22Rv1 (cell line): ENCODE measurements at regions not wholly inside any gene's neighbourhood (a gene's known extent, or its start where the extent isn't known, plus 50 kb on each side); places are given as distances from the start of the nearest gene placed in this dataset.

ENCODE experiments used
- H3K27ac ChIP-seq: fragments of 450-650 bp; 2 replicates; pipeline ENCODE4 v1.5.1; 2017
- CTCF ChIP-seq: fragments of 450-650 bp; IDR thresholded peaks from 2 replicates; pipeline ENCODE4 v1.5.1; 2017; ENCODE audit warnings: mild to moderate bottlenecking
- ZFX ChIP-seq: fragments of 450-650 bp; IDR thresholded peaks from 2 replicates; pipeline ENCODE4 v1.6.1; 2017; ENCODE audit warnings: antibody characterized with exemption, borderline replicate concordance

DNA sequence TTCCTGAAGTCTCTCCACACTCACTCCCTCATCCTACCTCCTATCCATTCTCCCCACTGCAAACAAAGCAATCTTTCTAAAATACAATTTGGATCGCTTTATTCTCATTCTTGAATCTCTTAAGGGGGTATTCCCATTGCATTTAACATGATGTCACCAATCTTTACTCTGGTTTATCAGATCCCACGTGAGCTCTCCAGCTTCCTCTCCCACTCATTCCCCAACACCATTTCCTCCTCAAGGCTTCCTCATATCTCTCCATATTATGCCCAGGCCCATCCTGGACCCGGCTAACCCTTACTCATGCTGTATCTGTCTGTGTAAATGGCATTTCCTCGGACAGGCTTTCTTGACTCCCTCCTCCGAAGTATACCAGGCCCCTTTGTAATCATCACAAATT is 165.0 kb downstream of the CD47 start:
- H3K27ac ChIP-seq = no peak overlapping the region
- TF ChIP-seq ZFX = no peak

GRCh38 chr3:107921038-107921437 is 169.8 kb downstream of the CD47 start:
- H3K27ac ChIP-seq = no peak overlapping the region
- TF ChIP-seq CTCF (no peak), ZFX (no peak)

DNA sequence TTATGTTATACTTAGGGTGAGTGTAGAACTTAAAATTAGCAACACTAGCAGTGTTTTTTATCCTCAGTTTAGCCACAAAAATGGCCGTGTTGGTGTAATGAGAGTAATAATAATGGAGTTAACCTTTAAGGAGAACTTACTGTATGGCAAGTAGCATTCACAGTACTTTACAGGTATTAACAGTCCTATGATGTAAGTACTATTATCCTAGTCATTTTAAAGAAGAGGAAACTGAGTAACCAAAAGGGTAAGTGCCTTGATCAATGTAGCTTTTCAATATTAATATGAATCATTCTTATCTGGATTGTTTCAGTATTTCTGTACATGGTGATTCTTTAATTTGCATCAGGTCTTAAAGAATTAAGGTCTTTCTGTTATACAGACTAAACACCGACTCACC is 170.3 kb downstream of the CD47 start:
- TF ChIP-seq ZFX = no peak
- no peak for TF ChIP-seq CTCF

DNA sequence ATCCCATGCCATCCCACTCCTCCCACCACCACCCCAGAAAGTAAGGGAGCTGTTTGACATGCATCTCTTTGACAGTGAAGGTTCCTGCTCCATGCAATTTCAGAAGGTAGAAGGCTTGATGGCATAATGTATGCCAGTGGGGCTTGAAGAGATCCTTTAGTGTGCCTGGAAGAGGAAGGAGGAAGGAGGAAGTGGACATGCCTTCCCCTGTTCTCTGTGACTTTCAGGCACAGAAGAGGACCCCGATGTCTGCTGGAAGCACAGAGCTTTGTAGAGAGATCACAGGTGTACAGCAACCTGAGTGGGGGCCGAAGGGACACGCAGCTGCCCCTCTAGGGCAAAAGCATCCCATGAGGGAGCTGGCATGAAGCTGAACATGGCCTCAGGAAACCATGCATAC is 171.6 kb downstream of the CD47 start:
- no peak for TF ChIP-seq CTCF
- no peak for TF ChIP-seq ZFX
- no peak overlapping the region for H3K27ac ChIP-seq

More for the DNA sequence above, 170.3 kb downstream of the CD47 start:
- H3K27ac ChIP-seq = no peak overlapping the region

- no peak overlapping the region for H3K27ac ChIP-seq
- TF ChIP-seq ZFX (no peak), CTCF (no peak)
Observed at GRCh38 chr3:107916171-107916570, 174.7 kb downstream of the CD47 start.

GRCh38 chr3:107915706-107916105 is 175.1 kb downstream of the CD47 start:
- no peak for TF ChIP-seq ZFX
- no peak for TF ChIP-seq CTCF
- H3K27ac ChIP-seq = no peak overlapping the region

DNA sequence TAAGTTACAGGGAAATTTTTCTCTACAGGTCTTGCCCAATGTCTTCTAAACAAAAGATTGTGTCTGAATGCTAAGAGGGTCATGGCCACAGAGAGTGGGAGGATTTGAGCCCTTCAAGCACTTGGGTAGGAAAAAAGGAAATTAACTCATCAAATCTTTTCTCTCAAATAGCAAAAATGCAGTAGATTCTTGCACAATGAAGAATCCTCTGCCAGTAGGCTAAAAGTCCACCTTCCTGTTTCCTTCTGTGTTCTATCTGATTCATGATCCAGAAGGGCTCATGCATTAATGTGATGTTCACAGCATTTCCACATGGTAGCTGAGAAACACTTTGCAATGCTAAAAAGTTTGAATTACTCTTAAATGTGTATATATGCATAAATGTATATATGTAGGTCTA is 177.1 kb downstream of the CD47 start:
- H3K27ac ChIP-seq = no peak overlapping the region
- TF ChIP-seq CTCF (no peak), ZFX (no peak)

DNA sequence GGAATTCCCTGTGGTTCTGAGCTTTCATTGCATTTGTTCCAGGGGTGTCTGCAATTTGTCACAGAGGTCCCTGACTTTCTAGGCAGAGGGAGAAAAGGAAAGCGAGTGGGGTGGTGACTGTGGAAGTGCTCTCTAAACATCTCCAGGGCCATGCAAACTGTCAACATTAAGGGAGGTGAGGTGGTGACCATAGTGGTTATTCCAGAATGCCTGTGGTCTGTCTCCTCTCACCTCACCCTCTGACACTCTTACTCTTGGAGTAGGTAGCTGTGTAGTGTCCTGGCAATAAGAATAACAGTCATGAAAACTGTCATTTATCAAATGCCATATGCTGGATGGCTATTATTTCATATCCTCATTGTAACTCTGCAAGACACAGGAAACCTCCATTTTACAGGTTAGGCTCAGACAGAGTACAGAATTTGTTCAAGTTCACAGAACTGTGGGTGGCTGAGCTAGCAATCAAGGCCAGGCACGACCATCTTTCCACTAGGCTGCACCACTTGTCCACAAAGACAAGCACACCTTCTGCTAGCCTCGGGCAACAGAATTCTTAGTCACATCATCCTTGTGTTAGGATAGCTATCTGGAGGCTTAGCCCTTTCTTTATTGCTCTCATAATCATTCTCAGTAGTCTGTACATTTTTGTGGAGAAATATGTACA is 179.4 kb downstream of the CD47 start:
- H3K27ac ChIP-seq = no peak overlapping the region
- no peak for TF ChIP-seq ZFX
- TF ChIP-seq CTCF = no peak
